CD14-positive monocyte (primary cell): ENCODE measurements at regions not wholly inside any gene's neighbourhood (a gene's known extent, or its start where the extent isn't known, plus 50 kb on each side); places are given as distances from the start of the nearest gene placed in this dataset.

Source experiments
- DNase-seq, 3 donors: peaks; one replicate each; pipeline ENCODE4 v3.0.0-alpha.2; 2011 to 2022
- H2AFZ ChIP-seq: 2 replicates; pipeline ENCODE4 v1.6.0; 2012; ENCODE audit warnings: mild to moderate bottlenecking, low read depth, low read length, inconsistent platforms; ENCODE audit not compliant: insufficient read depth, poor library complexity, severe bottlenecking
- H3K27ac ChIP-seq, 2 donors: 1 replicate in 1 of 2; 2 replicates in 1 of 2; pipeline ENCODE4 v1.5.1; 2012 to 2013; ENCODE audit warnings: low read length in 2 of 2, control low read depth in 1 of 2, inconsistent platforms in 1 of 2, low read depth in 1 of 2, mild to moderate bottlenecking in 1 of 2
- H3K27me3 ChIP-seq, 2 donors: one replicate each; pipeline versions ENCODE4 v1.6.0 to v1.6.1; 2011 to 2013; ENCODE audit warnings: low read length in 2 of 2; ENCODE audit not compliant: control insufficient read depth in 2 of 2, insufficient read depth in 2 of 2
- H3K36me3 ChIP-seq, 2 donors: replicated peaks in 1 of 2; 1 replicate in 1 of 2; 2 replicates in 1 of 2; pipeline versions ENCODE4 v1.5.1 to v1.6.1; 2012 to 2013; ENCODE audit warnings: low read length in 2 of 2, control low read depth in 1 of 2, inconsistent platforms in 1 of 2, mild to moderate bottlenecking in 1 of 2; ENCODE audit not compliant: insufficient read depth in 2 of 2, control insufficient read depth in 1 of 2
- H3K4me1 ChIP-seq, 2 donors: 1 replicate in 1 of 2; 2 replicates in 1 of 2; pipeline versions ENCODE4 v1.5.1 to v1.6.1; 2012 to 2013; ENCODE audit warnings: low read length in 2 of 2, control low read depth in 1 of 2, inconsistent platforms in 1 of 2, mild to moderate bottlenecking in 1 of 2, moderate library complexity in 1 of 2; ENCODE audit not compliant: insufficient read depth in 2 of 2, control insufficient read depth in 1 of 2
- H3K4me2 ChIP-seq: replicated peaks from 2 replicates; pipeline ENCODE3; 2012; ENCODE audit warnings: low read length, moderate library complexity, mild to moderate bottlenecking; ENCODE audit not compliant: poor library complexity, severe bottlenecking; ENCODE audit errors: extremely low read depth
- H3K4me3 ChIP-seq, 3 experiments: fragments of 200-600 bp in 1 of 3; sonication (generic) in 1 of 3; replicated peaks in 1 of 3; 1 replicate in 2 of 3; 2 replicates in 1 of 3; pipeline ENCODE4 v1.5.1; 2011 to 2013; ENCODE audit warnings: low read length in 3 of 3, mild to moderate bottlenecking in 3 of 3, control low read depth in 2 of 3, low read depth in 2 of 3, inconsistent platforms in 1 of 3, moderate library complexity in 1 of 3
- H3K79me2 ChIP-seq: 2 replicates; pipeline ENCODE4 v1.6.0; 2012; ENCODE audit warnings: mild to moderate bottlenecking, control low read depth, inconsistent platforms, low read length, moderate library complexity; ENCODE audit not compliant: insufficient read depth
- H3K9ac ChIP-seq: 2 replicates; pipeline ENCODE4 v1.6.0; 2017; ENCODE audit warnings: low read length, mild to moderate bottlenecking; ENCODE audit not compliant: insufficient read depth, poor library complexity, severe bottlenecking
- H3K9me3 ChIP-seq, 2 donors: replicated peaks in 1 of 2; 1 replicate in 1 of 2; 2 replicates in 1 of 2; pipeline versions ENCODE4 v1.5.1 to v1.6.1; 2012 to 2013; ENCODE audit warnings: low read length in 2 of 2, control low read depth in 1 of 2; ENCODE audit not compliant: control insufficient read depth in 1 of 2, insufficient read depth in 1 of 2
- H4K20me1 ChIP-seq: 2 replicates; pipeline ENCODE4 v1.6.0; 2012; ENCODE audit warnings: mild to moderate bottlenecking, low read length, control low read depth, moderate library complexity; ENCODE audit not compliant: insufficient read depth
- H3K27ac Mint-ChIP-seq, 7 donors: one replicate each; pipeline ENCODE4 v1.8.0; 2020; ENCODE audit warnings: mild to moderate bottlenecking in 7 of 7, mixed read lengths in 7 of 7, moderate library complexity in 6 of 7, inconsistent platforms in 2 of 7
- H3K27me3 Mint-ChIP-seq, 3 donors: one replicate each; pipeline ENCODE4 v1.8.0; 2021 to 2022; ENCODE audit warnings: low read depth in 3 of 3, mild to moderate bottlenecking in 3 of 3, mixed read lengths in 3 of 3, moderate library complexity in 3 of 3, inconsistent platforms in 1 of 3
- H3K36me3 Mint-ChIP-seq, 2 donors: one replicate each; pipeline ENCODE4 v1.8.0; 2020; ENCODE audit warnings: mixed read lengths in 2 of 2, inconsistent platforms in 1 of 2, mild to moderate bottlenecking in 1 of 2
- H3K4me1 Mint-ChIP-seq: one replicate; pipeline ENCODE4 v1.8.0; 2020; ENCODE audit warnings: mild to moderate bottlenecking, mixed read lengths
- H3K4me3 Mint-ChIP-seq, 2 donors: one replicate each; pipeline ENCODE4 v1.8.0; 2020; ENCODE audit warnings: mild to moderate bottlenecking in 2 of 2, mixed read lengths in 2 of 2, moderate library complexity in 1 of 2
- H3K9me3 Mint-ChIP-seq, 7 donors: one replicate each; pipeline ENCODE4 v1.8.0; 2020 to 2022; ENCODE audit warnings: mixed read lengths in 7 of 7, mild to moderate bottlenecking in 6 of 7, moderate library complexity in 6 of 7, inconsistent platforms in 2 of 7
- WGBS: methylation state at CpG from one replicate; pipeline ENCODE4 v1.1.5; 2013; ENCODE audit warnings: missing lambda C conversion rate; ENCODE audit not compliant: insufficient coverage; 5-methylcytosine and 5-hydroxymethylcytosine counted together
- intact Hi-C, 2 donors: fragments of 100-400 bp; cut with micrococcal nuclease; formaldehyde crosslinking; loops; one replicate each; pipeline versions ENCODE4 v1.15.0 to v1.15.1; 2023
- TF ChIP-seq, protein P1 (sequence below): fragments of 200-600 bp; IDR thresholded peaks from one replicate; pipeline ENCODE4 v1.8.0; 2022; ENCODE audit warnings: antibody characterized with exemption, mild to moderate bottlenecking

DNA sequence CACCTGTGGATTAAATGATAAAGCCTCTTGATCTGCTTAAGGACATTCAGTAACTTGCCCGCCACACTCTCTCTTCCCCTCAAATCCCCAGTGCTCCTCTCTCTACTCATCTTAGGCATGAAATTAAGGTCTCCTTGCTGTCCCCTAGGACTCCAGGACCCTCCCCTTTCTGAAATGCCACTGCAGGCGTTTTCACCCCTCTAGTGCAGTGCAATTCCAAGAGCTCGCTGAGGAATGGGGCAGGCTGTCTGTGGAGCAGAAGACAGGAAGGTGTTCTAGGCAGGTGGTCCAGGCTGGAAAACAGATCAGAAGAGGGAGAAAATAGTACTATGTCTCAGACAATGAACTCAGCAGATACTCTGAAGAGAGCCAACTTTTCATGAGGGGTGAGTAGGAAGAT is 55.8 kb upstream of the ARHGAP42 start:
- Mint-ChIP-seq H3K4me3 (no peak overlapping the region), H3K9me3 (peaks cover 0 to 3% (median 2%) of the 10 kb centered on the region in 7 donors), H3K27ac (no peak overlapping the region), H3K36me3 (no peaks in the 10 kb centered on the region), H3K4me1 (no peaks in the 10 kb centered on the region), H3K27me3 (no peaks in the 10 kb centered on the region)
- no peaks in the 10 kb centered on the region for H3K4me1 ChIP-seq
- H2AFZ ChIP-seq: no peak overlapping the region
- intact Hi-C loops: no loop called here
- H4K20me1 ChIP-seq: no peaks in the 10 kb centered on the region
- no peaks in the 10 kb centered on the region for H3K36me3 ChIP-seq
- H3K9ac ChIP-seq: no peak overlapping the region
- TF ChIP-seq, protein P1, sequence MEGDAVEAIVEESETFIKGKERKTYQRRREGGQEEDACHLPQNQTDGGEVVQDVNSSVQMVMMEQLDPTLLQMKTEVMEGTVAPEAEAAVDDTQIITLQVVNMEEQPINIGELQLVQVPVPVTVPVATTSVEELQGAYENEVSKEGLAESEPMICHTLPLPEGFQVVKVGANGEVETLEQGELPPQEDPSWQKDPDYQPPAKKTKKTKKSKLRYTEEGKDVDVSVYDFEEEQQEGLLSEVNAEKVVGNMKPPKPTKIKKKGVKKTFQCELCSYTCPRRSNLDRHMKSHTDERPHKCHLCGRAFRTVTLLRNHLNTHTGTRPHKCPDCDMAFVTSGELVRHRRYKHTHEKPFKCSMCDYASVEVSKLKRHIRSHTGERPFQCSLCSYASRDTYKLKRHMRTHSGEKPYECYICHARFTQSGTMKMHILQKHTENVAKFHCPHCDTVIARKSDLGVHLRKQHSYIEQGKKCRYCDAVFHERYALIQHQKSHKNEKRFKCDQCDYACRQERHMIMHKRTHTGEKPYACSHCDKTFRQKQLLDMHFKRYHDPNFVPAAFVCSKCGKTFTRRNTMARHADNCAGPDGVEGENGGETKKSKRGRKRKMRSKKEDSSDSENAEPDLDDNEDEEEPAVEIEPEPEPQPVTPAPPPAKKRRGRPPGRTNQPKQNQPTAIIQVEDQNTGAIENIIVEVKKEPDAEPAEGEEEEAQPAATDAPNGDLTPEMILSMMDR: no peak
- no CpG with 5 or more reads among the region's 3 CpGs for WGBS
- H3K4me2 ChIP-seq: no peak overlapping the region
- no peaks in the 10 kb centered on the region for H3K27me3 ChIP-seq
- peaks cover 0 to 3% of the 10 kb centered on the region in 2 donors for H3K9me3 ChIP-seq
- H3K79me2 ChIP-seq: no peaks in the 10 kb centered on the region
- H3K4me3 ChIP-seq: no peak overlapping the region
- H3K27ac ChIP-seq: no peak overlapping the region
- DNase-seq: no peak

DNA sequence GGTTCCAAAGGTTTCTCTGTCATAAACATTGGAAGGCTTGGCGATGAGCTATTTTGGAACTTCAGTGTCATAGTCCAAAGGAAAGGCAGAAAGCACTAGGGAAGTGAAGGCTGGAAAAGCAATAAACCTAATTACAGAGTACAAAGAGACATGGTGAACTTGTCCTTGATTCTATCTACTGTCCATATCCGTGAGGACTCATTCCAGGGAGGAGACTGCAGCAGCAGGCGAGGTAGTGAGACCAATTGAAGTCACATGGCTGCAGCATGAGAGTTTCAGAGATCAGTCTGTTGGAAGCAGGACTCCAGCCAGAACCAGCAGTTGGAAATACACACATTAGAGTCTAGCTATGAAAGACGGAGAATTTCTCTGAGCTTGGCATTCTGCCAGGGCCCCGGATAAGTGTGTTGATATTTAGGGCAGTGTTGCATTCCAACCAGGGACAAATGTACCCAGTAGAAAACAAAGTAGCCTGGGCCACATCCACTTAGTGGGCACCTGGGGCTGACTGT is 54.1 kb upstream of the ARHGAP42 start:
- H3K4me1 ChIP-seq: no peaks in the 10 kb centered on the region
- no peaks in the 10 kb centered on the region for H3K27me3 ChIP-seq
- H2AFZ ChIP-seq: no peak overlapping the region
- no peak overlapping the region for H3K4me3 ChIP-seq
- H3K4me3 Mint-ChIP-seq: no peak overlapping the region
- no peak overlapping the region for H3K27ac ChIP-seq
- no peaks in the 10 kb centered on the region for H3K79me2 ChIP-seq
- H3K4me1 Mint-ChIP-seq: no peaks in the 10 kb centered on the region
- intact Hi-C loops: no loop called here
- H4K20me1 ChIP-seq: no peaks in the 10 kb centered on the region
- peaks cover 0 to 3% of the 10 kb centered on the region in 2 donors for H3K9me3 ChIP-seq
- H3K36me3 Mint-ChIP-seq: no peaks in the 10 kb centered on the region
- no peak overlapping the region for H3K4me2 ChIP-seq
- H3K27ac Mint-ChIP-seq: no peak overlapping the region
- H3K27me3 Mint-ChIP-seq: no peaks in the 10 kb centered on the region
- no peak for DNase-seq
- H3K9ac ChIP-seq: no peak overlapping the region
- TF ChIP-seq, protein P1: no peak
- H3K36me3 ChIP-seq: no peaks in the 10 kb centered on the region
- H3K9me3 Mint-ChIP-seq: peaks cover 0 to 4% (median 0%) of the 10 kb centered on the region in 7 donors
- WGBS: 67% methylated on average over 4 of the region's 5 CpGs
